ENCODE measurements at regions not wholly inside any gene's neighbourhood (a gene's known extent, or its start where the extent isn't known, plus 50 kb on each side); places are given as distances from the start of the nearest gene placed in this dataset.

- no peak overlapping the region for H2AFZ ChIP-seq (ENCODE audit: low read length)
- no peak overlapping the region for H3K27ac ChIP-seq (ENCODE audit: low read depth, low read length, poor library complexity, severe bottlenecking)
- H3K4me2 ChIP-seq (ENCODE audit: low read length): no peak overlapping the region
- POLR2A ChIA-PET: no interaction called here
- H3K4me1 ChIP-seq (ENCODE audit: insufficient read depth, low read length, poor library complexity, severe bottlenecking): no peaks in the 10 kb centered on the region
- H4K20me1 ChIP-seq (ENCODE audit: insufficient read depth, low read length): no peaks in the 10 kb centered on the region
- no peak for TF ChIP-seq EZH2phosphoT487 (IDR thresholded peaks at IDR 0.05; ENCODE audit: borderline replicate concordance, low read depth, low read length)
- TF ChIP-seq CTCF (conservative IDR thresholded peaks at IDR 0.05; ENCODE audit: low read length): no peak
- no peak for DNase-seq (ENCODE audit: low spot score)
- no peak overlapping the region for H3K4me3 ChIP-seq (ENCODE audit: low read depth, low read length, poor library complexity, severe bottlenecking)
- intact Hi-C loops (cut with micrococcal nuclease; ENCODE audit: unreplicated experiment): no loop called here
- no peaks in the 10 kb centered on the region for H3K9me3 ChIP-seq (ENCODE audit: low read length)
- H3K9me2 ChIP-seq (ENCODE audit: insufficient read depth, low read length): no peaks in the 10 kb centered on the region
- H3K36me3 ChIP-seq (ENCODE audit: insufficient read depth, low read length): no peaks in the 10 kb centered on the region
- CTCF ChIA-PET (ENCODE audit: unreplicated experiment): no interaction called here
- BruUV-seq (replicated peaks): no TSS peak
- H3K79me2 ChIP-seq (ENCODE audit: insufficient read depth, low read depth, low read length): no peaks in the 10 kb centered on the region
Measured at GRCh38 chr1:62978741-62979140, 194.8 kb downstream of the ATG4C start.

GRCh38 chr1:62981434-62981833 is 197.5 kb downstream of the ATG4C start:
- H3K9me3 ChIP-seq (ENCODE audit: low read length): no peaks in the 10 kb centered on the region
- no peaks in the 10 kb centered on the region for H3K9me2 ChIP-seq (ENCODE audit: insufficient read depth, low read length)
- H3K4me3 ChIP-seq (ENCODE audit: low read depth, low read length, poor library complexity, severe bottlenecking): no peak overlapping the region
- BruUV-seq (replicated peaks): no TSS peak
- POLR2A ChIA-PET: no interaction called here
- no peaks in the 10 kb centered on the region for H3K4me1 ChIP-seq (ENCODE audit: insufficient read depth, low read length, poor library complexity, severe bottlenecking)
- H3K79me2 ChIP-seq (ENCODE audit: insufficient read depth, low read depth, low read length): no peaks in the 10 kb centered on the region
- H2AFZ ChIP-seq (ENCODE audit: low read length): no peak overlapping the region
- no peaks in the 10 kb centered on the region for H4K20me1 ChIP-seq (ENCODE audit: insufficient read depth, low read length)
- intact Hi-C loops (cut with micrococcal nuclease; ENCODE audit: unreplicated experiment): no loop called here
- no peak overlapping the region for H3K27ac ChIP-seq (ENCODE audit: low read depth, low read length, poor library complexity, severe bottlenecking)
- TF ChIP-seq CTCF (conservative IDR thresholded peaks at IDR 0.05; ENCODE audit: low read length) (no peak), EZH2phosphoT487 (IDR thresholded peaks at IDR 0.05; ENCODE audit: borderline replicate concordance, low read depth, low read length) (no peak)
- H3K36me3 ChIP-seq (ENCODE audit: insufficient read depth, low read length): no peaks in the 10 kb centered on the region
- CTCF ChIA-PET (ENCODE audit: unreplicated experiment): interaction anchor here (0.5 kb wide), 1 partner anchor 357 kb away, joined by 6 read pairs; no protein-coding TSS in a partner anchor
- H3K4me2 ChIP-seq (ENCODE audit: low read length): no peak overlapping the region
- no peak for DNase-seq (ENCODE audit: low spot score)

- H3K9me2 ChIP-seq (ENCODE audit: insufficient read depth, low read length): no peaks in the 10 kb centered on the region
- TF ChIP-seq EZH2phosphoT487 (IDR thresholded peaks at IDR 0.05; ENCODE audit: borderline replicate concordance, low read depth, low read length): no peak
- TF ChIP-seq CTCF (conservative IDR thresholded peaks at IDR 0.05; ENCODE audit: low read length): no peak
- no peak overlapping the region for H3K4me3 ChIP-seq (ENCODE audit: low read depth, low read length, poor library complexity, severe bottlenecking)
- no peaks in the 10 kb centered on the region for H4K20me1 ChIP-seq (ENCODE audit: insufficient read depth, low read length)
- intact Hi-C loops (cut with micrococcal nuclease; ENCODE audit: unreplicated experiment): no loop called here
- ChIA-PET CTCF (ENCODE audit: unreplicated experiment) (no interaction called here), POLR2A (no interaction called here)
- no peaks in the 10 kb centered on the region for H3K9me3 ChIP-seq (ENCODE audit: low read length)
- H3K79me2 ChIP-seq (ENCODE audit: insufficient read depth, low read depth, low read length): no peaks in the 10 kb centered on the region
- H2AFZ ChIP-seq (ENCODE audit: low read length): no peak overlapping the region
- no peak overlapping the region for H3K27ac ChIP-seq (ENCODE audit: low read depth, low read length, poor library complexity, severe bottlenecking)
- no TSS peak for BruUV-seq (replicated peaks)
- no peak overlapping the region for H3K4me2 ChIP-seq (ENCODE audit: low read length)
- no peaks in the 10 kb centered on the region for H3K4me1 ChIP-seq (ENCODE audit: insufficient read depth, low read length, poor library complexity, severe bottlenecking)
- no peak for DNase-seq (ENCODE audit: low spot score)
- no peaks in the 10 kb centered on the region for H3K36me3 ChIP-seq (ENCODE audit: insufficient read depth, low read length)
Measured at GRCh38 chr1:62988867-62989266, 204.9 kb downstream of the ATG4C start.

Data from OCI-LY7 (cell line).